SK-N-MC (cell line): ENCODE measurements at regions not wholly inside any gene's neighbourhood (a gene's known extent, or its start where the extent isn't known, plus 50 kb on each side); places are given as distances from the start of the nearest gene placed in this dataset.

Experiments used
- DNase-seq: peaks from one replicate; pipeline ENCODE4 v3.0.0-alpha.2; 2011; ENCODE audit warnings: low read depth, low spot score
- H3K27ac ChIP-seq: fragments of 200-600 bp; sonication (generic); 2 replicates; pipeline ENCODE4 v1.5.1; 2016; ENCODE audit warnings: mixed run types
- H3K36me3 ChIP-seq: fragments of 200-600 bp; sonication (generic); 2 replicates; pipeline ENCODE4 v1.6.1; 2017; ENCODE audit warnings: antibody characterized with exemption, low read length, mixed read lengths; ENCODE audit not compliant: insufficient read depth
- H3K4me3 ChIP-seq: fragments of 200-600 bp; sonication (generic); 2 replicates; pipeline ENCODE4 v1.5.1; 2016
- H3K9ac ChIP-seq: fragments of 200-600 bp; sonication (generic); 2 replicates; pipeline ENCODE4 v1.8.0; 2017; ENCODE audit warnings: mixed run types, mixed read lengths; ENCODE audit not compliant: insufficient read length
- H3K9me3 ChIP-seq: fragments of 200-600 bp; sonication (generic); 2 replicates; pipeline ENCODE4 v1.6.1; 2017; ENCODE audit warnings: low read depth, mild to moderate bottlenecking, antibody characterized with exemption, low read length, moderate library complexity, mixed read lengths
- EZH2 ChIP-seq: fragments of 200-600 bp; sonication (generic); IDR thresholded peaks from one replicate; pipeline ENCODE4 v1.6.1; 2017; ENCODE audit warnings: antibody characterized with exemption
- FOXP2 ChIP-seq: optimal IDR thresholded peaks from 2 replicates; pipeline ENCODE3; 2011; ENCODE audit warnings: mild to moderate bottlenecking, moderate library complexity; ENCODE audit not compliant: insufficient read depth; ENCODE audit errors: extremely low read length, control extremely low read depth
- POLR2AphosphoS5 ChIP-seq: IDR thresholded peaks from 2 replicates; pipeline ENCODE4 v1.6.1; 2012; ENCODE audit warnings: mild to moderate bottlenecking, low read depth, low read length, borderline replicate concordance

GRCh38 chr1:182141040-182141439 lies 79.5 kb upstream of the ZNF648 start:
- no peak overlapping the region for H3K9ac ChIP-seq
- no peak overlapping the region for H3K4me3 ChIP-seq
- no peaks in the 10 kb centered on the region for H3K36me3 ChIP-seq
- no peaks in the 10 kb centered on the region for H3K9me3 ChIP-seq
- no peak for DNase-seq
- TF ChIP-seq EZH2 (no peak), FOXP2 (no peak), POLR2AphosphoS5 (no peak)
- no peak overlapping the region for H3K27ac ChIP-seq

- TF ChIP-seq EZH2 (no peak), FOXP2 (no peak), POLR2AphosphoS5 (no peak)
- Histone ChIP-seq H3K4me3 (no peak overlapping the region), H3K9ac (no peak overlapping the region), H3K9me3 (no peaks in the 10 kb centered on the region), H3K27ac (no peak overlapping the region), H3K36me3 (no peaks in the 10 kb centered on the region)
- DNase-seq: no peak
Observed at GRCh38 chr1:182139496-182139895, 78.0 kb upstream of the ZNF648 start.

GRCh38 chr1:182137546-182137945 lies 76.0 kb upstream of the ZNF648 start:
- TF ChIP-seq POLR2AphosphoS5 (no peak), EZH2 (no peak), FOXP2 (no peak)
- Histone ChIP-seq H3K9me3 (no peaks in the 10 kb centered on the region), H3K36me3 (no peaks in the 10 kb centered on the region), H3K9ac (no peak overlapping the region), H3K27ac (no peak overlapping the region), H3K4me3 (no peak overlapping the region)
- DNase-seq: no peak

- Histone ChIP-seq H3K27ac (no peak overlapping the region), H3K4me3 (no peak overlapping the region)
Observed at GRCh38 chr1:182135946-182136345, 74.4 kb upstream of the ZNF648 start.

GRCh38 chr1:182134257-182134656 lies 72.7 kb upstream of the ZNF648 start:
- no peak for DNase-seq
- no peak overlapping the region for H3K9ac ChIP-seq
- no peak for TF ChIP-seq EZH2
- TF ChIP-seq POLR2AphosphoS5: no peak
- TF ChIP-seq FOXP2: no peak
- H3K9me3 ChIP-seq: no peaks in the 10 kb centered on the region
- no peak overlapping the region for H3K27ac ChIP-seq
- H3K36me3 ChIP-seq: no peaks in the 10 kb centered on the region
- no peak overlapping the region for H3K4me3 ChIP-seq

More at GRCh38 chr1:182135946-182136345, 74.4 kb upstream of the ZNF648 start:
- H3K36me3 ChIP-seq: no peaks in the 10 kb centered on the region
- TF ChIP-seq FOXP2: no peak
- TF ChIP-seq POLR2AphosphoS5: no peak
- no peak for TF ChIP-seq EZH2
- no peaks in the 10 kb centered on the region for H3K9me3 ChIP-seq
- no peak for DNase-seq
- no peak overlapping the region for H3K9ac ChIP-seq

- Histone ChIP-seq H3K9ac (no peak overlapping the region), H3K4me3 (no peak overlapping the region), H3K9me3 (no peaks in the 10 kb centered on the region), H3K36me3 (no peaks in the 10 kb centered on the region), H3K27ac (no peak overlapping the region)
- no peak for DNase-seq
- no peak for TF ChIP-seq FOXP2
- TF ChIP-seq EZH2: no peak
- TF ChIP-seq POLR2AphosphoS5: no peak
Observed at GRCh38 chr1:182133181-182133580, 71.7 kb upstream of the ZNF648 start.

- Histone ChIP-seq H3K9ac (no peak overlapping the region), H3K9me3 (no peaks in the 10 kb centered on the region), H3K36me3 (no peaks in the 10 kb centered on the region), H3K4me3 (no peak overlapping the region), H3K27ac (no peak overlapping the region)
- DNase-seq: no peak
- TF ChIP-seq EZH2: no peak
- TF ChIP-seq POLR2AphosphoS5: no peak
- TF ChIP-seq FOXP2: no peak
Observed at GRCh38 chr1:182129398-182129797, 67.9 kb upstream of the ZNF648 start.

- H3K9ac ChIP-seq: no peak overlapping the region
- DNase-seq: no peak
- H3K9me3 ChIP-seq: no peaks in the 10 kb centered on the region
- no peak overlapping the region for H3K27ac ChIP-seq
- TF ChIP-seq FOXP2 (no peak), POLR2AphosphoS5 (no peak)
- H3K4me3 ChIP-seq: no peak overlapping the region
- H3K36me3 ChIP-seq: no peaks in the 10 kb centered on the region
Observed at GRCh38 chr1:182128502-182128901, 67.0 kb upstream of the ZNF648 start.

- H3K9me3 ChIP-seq: no peaks in the 10 kb centered on the region
- no peak overlapping the region for H3K9ac ChIP-seq
- no peak for DNase-seq
- no peak overlapping the region for H3K27ac ChIP-seq
- H3K36me3 ChIP-seq: no peaks in the 10 kb centered on the region
- no peak for TF ChIP-seq EZH2
- no peak for TF ChIP-seq FOXP2
- no peak for TF ChIP-seq POLR2AphosphoS5
- H3K4me3 ChIP-seq: no peak overlapping the region
Observed at GRCh38 chr1:182127656-182128055, 66.1 kb upstream of the ZNF648 start.
